ENCODE measurements at regions not wholly inside any gene's neighbourhood (a gene's known extent, or its start where the extent isn't known, plus 50 kb on each side); places are given as distances from the start of the nearest gene placed in this dataset.

- TF ChIP-seq CTCF (IDR thresholded peaks at IDR 0.05; ENCODE audit: insufficient read depth, low read length, poor library complexity, severe bottlenecking): no peak
- Histone ChIP-seq H3K36me3 (ENCODE audit: control insufficient read depth, insufficient read depth, low read length) (no peaks in the 10 kb centered on the region), H3K27me3 (replicated peaks; ENCODE audit: control insufficient read depth, insufficient read depth, low read length) (no peaks in the 10 kb centered on the region), H3K4me3 (replicated peaks; ENCODE audit: low read depth, low read length) (no peak overlapping the region)
- DNase-seq (ENCODE audit: extremely low read depth, insufficient read length): no peak
Measured at GRCh38 chr4:79048878-79049277, 109.6 kb upstream of the PAQR3 start.

- DNase-seq (ENCODE audit: extremely low read depth, insufficient read length): no peak
- no peak for TF ChIP-seq CTCF (IDR thresholded peaks at IDR 0.05; ENCODE audit: insufficient read depth, low read length, poor library complexity, severe bottlenecking)
- Histone ChIP-seq H3K27me3 (replicated peaks; ENCODE audit: control insufficient read depth, insufficient read depth, low read length) (no peaks in the 10 kb centered on the region), H3K4me3 (replicated peaks; ENCODE audit: low read depth, low read length) (no peak overlapping the region), H3K36me3 (ENCODE audit: control insufficient read depth, insufficient read depth, low read length) (no peaks in the 10 kb centered on the region)
Measured at GRCh38 chr4:79047316-79047715, 108.1 kb upstream of the PAQR3 start.

- TF ChIP-seq CTCF (IDR thresholded peaks at IDR 0.05; ENCODE audit: insufficient read depth, low read length, poor library complexity, severe bottlenecking): no peak
- H3K4me3 ChIP-seq (replicated peaks; ENCODE audit: low read depth, low read length): no peak overlapping the region
- DNase-seq (ENCODE audit: extremely low read depth, insufficient read length): no peak
- H3K36me3 ChIP-seq (ENCODE audit: control insufficient read depth, insufficient read depth, low read length): no peaks in the 10 kb centered on the region
- no peaks in the 10 kb centered on the region for H3K27me3 ChIP-seq (replicated peaks; ENCODE audit: control insufficient read depth, insufficient read depth, low read length)
Measured at GRCh38 chr4:79046016-79046592, 106.9 kb upstream of the PAQR3 start.

GRCh38 chr4:79044141-79044659 is 105.0 kb upstream of the PAQR3 start:
- Histone ChIP-seq H3K36me3 (ENCODE audit: control insufficient read depth, insufficient read depth, low read length) (no peaks in the 10 kb centered on the region), H3K27me3 (replicated peaks; ENCODE audit: control insufficient read depth, insufficient read depth, low read length) (no peaks in the 10 kb centered on the region), H3K4me3 (replicated peaks; ENCODE audit: low read depth, low read length) (no peak overlapping the region)
- TF ChIP-seq CTCF (IDR thresholded peaks at IDR 0.05; ENCODE audit: insufficient read depth, low read length, poor library complexity, severe bottlenecking): no peak
- no peak for DNase-seq (ENCODE audit: extremely low read depth, insufficient read length)

- DNase-seq (ENCODE audit: extremely low read depth, insufficient read length): no peak
- no peak for TF ChIP-seq CTCF (IDR thresholded peaks at IDR 0.05; ENCODE audit: insufficient read depth, low read length, poor library complexity, severe bottlenecking)
Measured at GRCh38 chr4:79043138-79043537, 103.9 kb upstream of the PAQR3 start.

More at GRCh38 chr4:79043138-79043537, 103.9 kb upstream of the PAQR3 start:
- Histone ChIP-seq H3K36me3 (ENCODE audit: control insufficient read depth, insufficient read depth, low read length) (no peaks in the 10 kb centered on the region), H3K27me3 (replicated peaks; ENCODE audit: control insufficient read depth, insufficient read depth, low read length) (no peaks in the 10 kb centered on the region), H3K4me3 (replicated peaks; ENCODE audit: low read depth, low read length) (no peak overlapping the region)
